ENCODE measurements at regions not wholly inside any gene's neighbourhood (a gene's known extent, or its start where the extent isn't known, plus 50 kb on each side); places are given as distances from the start of the nearest gene placed in this dataset.

DNA sequence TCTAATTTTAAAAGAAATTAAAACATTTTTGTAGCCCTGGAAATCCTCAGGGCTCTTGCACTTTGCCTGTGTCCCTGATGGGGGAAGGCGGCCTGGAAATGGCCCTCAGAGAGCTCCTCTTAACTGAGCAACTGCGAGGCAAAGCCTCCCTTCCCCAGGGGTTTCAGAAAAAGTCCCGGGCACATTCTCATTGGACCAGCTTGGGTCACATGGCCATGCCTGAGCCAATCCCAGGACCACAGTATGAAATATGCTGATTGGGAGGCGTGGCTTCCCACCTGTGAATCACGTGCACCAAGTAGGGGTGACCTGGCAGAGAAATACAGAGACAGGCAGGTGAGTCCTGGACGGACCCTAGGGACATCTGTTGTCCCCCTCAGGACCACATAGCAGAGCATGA, 90.4 kb upstream of the SFSWAP start:
- TF ChIP-seq, protein P1, sequence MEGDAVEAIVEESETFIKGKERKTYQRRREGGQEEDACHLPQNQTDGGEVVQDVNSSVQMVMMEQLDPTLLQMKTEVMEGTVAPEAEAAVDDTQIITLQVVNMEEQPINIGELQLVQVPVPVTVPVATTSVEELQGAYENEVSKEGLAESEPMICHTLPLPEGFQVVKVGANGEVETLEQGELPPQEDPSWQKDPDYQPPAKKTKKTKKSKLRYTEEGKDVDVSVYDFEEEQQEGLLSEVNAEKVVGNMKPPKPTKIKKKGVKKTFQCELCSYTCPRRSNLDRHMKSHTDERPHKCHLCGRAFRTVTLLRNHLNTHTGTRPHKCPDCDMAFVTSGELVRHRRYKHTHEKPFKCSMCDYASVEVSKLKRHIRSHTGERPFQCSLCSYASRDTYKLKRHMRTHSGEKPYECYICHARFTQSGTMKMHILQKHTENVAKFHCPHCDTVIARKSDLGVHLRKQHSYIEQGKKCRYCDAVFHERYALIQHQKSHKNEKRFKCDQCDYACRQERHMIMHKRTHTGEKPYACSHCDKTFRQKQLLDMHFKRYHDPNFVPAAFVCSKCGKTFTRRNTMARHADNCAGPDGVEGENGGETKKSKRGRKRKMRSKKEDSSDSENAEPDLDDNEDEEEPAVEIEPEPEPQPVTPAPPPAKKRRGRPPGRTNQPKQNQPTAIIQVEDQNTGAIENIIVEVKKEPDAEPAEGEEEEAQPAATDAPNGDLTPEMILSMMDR (IDR thresholded peaks at IDR 0.05; ENCODE audit: poor library complexity) = no peak
- TF ChIP-seq EZH2 (IDR thresholded peaks at IDR 0.05; ENCODE audit: borderline replicate concordance) = no peak
- TF ChIP-seq EZH2phosphoT487 (IDR thresholded peaks at IDR 0.05; ENCODE audit: low read depth, severe bottlenecking, unreplicated experiment) = no peak
